ENCODE measurements at regions not wholly inside any gene's neighbourhood (a gene's known extent, or its start where the extent isn't known, plus 50 kb on each side); places are given as distances from the start of the nearest gene placed in this dataset.
A peak's percentile ranks its signal among the peaks of the same experiment; 100 is the strongest.
"Not testable (repeated sequence)": the region's sequence is repeated elsewhere in the genome, so short reads cannot be mapped to it uniquely, and the experiment has no call there.

- DNase-seq, result no peak
Observed at GRCh38 chr5:112534611-112535255, 115.7 kb upstream of the EPB41L4A start.

GRCh38 chr5:112535356-112535755 is 116.3 kb upstream of the EPB41L4A start:
- no peak for DNase-seq

GRCh38 chr5:112544558-112544957 is 125.5 kb upstream of the EPB41L4A start:
- not testable (repeated sequence) for DNase-seq

GRCh38 chr5:112546946-112547592 is 128.0 kb upstream of the EPB41L4A start:
- no peak for DNase-seq

GRCh38 chr5:112548246-112548881 is 129.3 kb upstream of the EPB41L4A start:
- DNase-seq, result peak; percentile 87

GRCh38 chr5:112549127-112549526 is 130.1 kb upstream of the EPB41L4A start:
- DNase-seq, result no peak

GRCh38 chr5:112549605-112550166 is 130.6 kb upstream of the EPB41L4A start:
- DNase-seq, result no peak

- peak; percentile 71 for DNase-seq
Observed at GRCh38 chr5:112551419-112552032, 132.4 kb upstream of the EPB41L4A start.

GRCh38 chr5:112552216-112552615 is 133.1 kb upstream of the EPB41L4A start:
- no peak for DNase-seq

GRCh38 chr5:112552791-112553190 is 133.7 kb upstream of the EPB41L4A start:
- DNase-seq, result no peak

GRCh38 chr5:112554101-112554977 is 135.3 kb upstream of the EPB41L4A start:
- no peak for DNase-seq

- no peak for DNase-seq
Observed at GRCh38 chr5:112555197-112555596, 136.1 kb upstream of the EPB41L4A start.

GRCh38 chr5:112555691-112556090 is 136.6 kb upstream of the EPB41L4A start:
- DNase-seq, result no peak

- not testable (repeated sequence) for DNase-seq
Observed at GRCh38 chr5:112559501-112559900, 140.4 kb upstream of the EPB41L4A start.

GRCh38 chr5:112560371-112560770 is 141.3 kb upstream of the EPB41L4A start:
- no peak for DNase-seq

- DNase-seq, result no peak
Observed at GRCh38 chr5:112563169-112563826, 144.2 kb upstream of the EPB41L4A start.

GRCh38 chr5:112566251-112566650 is 147.2 kb upstream of the EPB41L4A start:
- DNase-seq, result no peak

- DNase-seq, result no peak
Observed at GRCh38 chr5:112569596-112569995, 150.5 kb upstream of the EPB41L4A start.

GRCh38 chr5:112570708-112571444 is 151.8 kb upstream of the EPB41L4A start:
- no peak for DNase-seq

- DNase-seq, result no peak
Observed at GRCh38 chr5:112573441-112573840, 154.4 kb upstream of the EPB41L4A start.

GRCh38 chr5:112574536-112574935 is 155.5 kb upstream of the EPB41L4A start:
- no peak for DNase-seq
